H1 (cell line): ENCODE measurements at regions not wholly inside any gene's neighbourhood (a gene's known extent, or its start where the extent isn't known, plus 50 kb on each side); places are given as distances from the start of the nearest gene placed in this dataset.

ENCODE experiments used
- CTCF ChIA-PET: fragments of 300-600 bp; sonication (Branson Sonifier 250); formaldehyde crosslinking; loops from one replicate; lab custom pipeline; 2021; ENCODE audit not compliant: partially characterized antibody; lab: Charles Lee
- POLR2A ChIA-PET: fragments of 300-600 bp; sonication (Branson Sonifier 250); formaldehyde crosslinking; loops from one replicate; lab custom pipeline; 2021; ENCODE audit warnings: inconsistent platforms; ENCODE audit not compliant: partially characterized antibody; lab: Charles Lee
- DNase-seq, 2 experiments: peaks; one replicate each; pipeline versions ENCODE4 v3.0.0 to v3.0.0-alpha.2; 2010 to 2022; ENCODE audit warnings: low spot score in 2 of 2, low read depth in 1 of 2, mixed read lengths in 1 of 2
- FAIRE-seq: peaks from 2 replicates; lab custom pipeline; 2011; peaks lifted over from hg19 to GRCh38; lab: Jason Lieb, UNC
- H2AFZ ChIP-seq: 2 replicates; pipeline ENCODE4 v1.8.1; 2012; ENCODE audit warnings: low read length, inconsistent platforms
- H2AK5ac ChIP-seq: 2 replicates; pipeline ENCODE4 v1.6.1; 2013; ENCODE audit warnings: low read depth, low read length
- H2BK120ac ChIP-seq: replicated peaks from 2 replicates; pipeline ENCODE3; 2013; ENCODE audit warnings: low read depth, low read length, inconsistent platforms
- H2BK12ac ChIP-seq: 2 replicates; pipeline ENCODE4 v1.6.1; 2013; ENCODE audit warnings: low read depth, low read length
- H2BK15ac ChIP-seq: 2 replicates; pipeline ENCODE4 v1.6.1; 2013; ENCODE audit warnings: low read length
- H2BK20ac ChIP-seq: 2 replicates; pipeline ENCODE4 v1.6.1; 2013; ENCODE audit warnings: low read length
- H2BK5ac ChIP-seq: 2 replicates; pipeline ENCODE4 v1.6.1; 2013; ENCODE audit warnings: low read depth, low read length
- H3K14ac ChIP-seq: 2 replicates; pipeline ENCODE4 v1.6.1; 2013; ENCODE audit warnings: inconsistent platforms; ENCODE audit not compliant: insufficient read length
- H3K18ac ChIP-seq: 2 replicates; pipeline ENCODE4 v1.6.1; 2013; ENCODE audit warnings: low read length; ENCODE audit errors: extremely low read depth
- H3K23ac ChIP-seq: 2 replicates; pipeline ENCODE4 v1.6.1; 2013; ENCODE audit warnings: inconsistent platforms; ENCODE audit not compliant: insufficient read length
- H3K23me2 ChIP-seq: 2 replicates; pipeline ENCODE4 v1.6.1; 2013; ENCODE audit warnings: low read depth, low read length
- H3K27ac ChIP-seq: 2 replicates; pipeline ENCODE4 v1.6.1; 2011; ENCODE audit warnings: low read depth, low read length, inconsistent platforms
- H3K27me3 ChIP-seq, 4 experiments: replicated peaks in 1 of 4; 1 replicate in 1 of 4; 2 replicates in 3 of 4; pipeline versions ENCODE4 v1.6.1 to v1.8.1; 2011 to 2013; ENCODE audit warnings: low read length in 3 of 4, mild to moderate bottlenecking in 3 of 4, inconsistent platforms in 2 of 4, mixed read lengths in 2 of 4, moderate library complexity in 1 of 4; ENCODE audit not compliant: control insufficient read depth in 3 of 4, insufficient read depth in 3 of 4; ENCODE audit errors: extremely low read depth in 1 of 4
- H3K36me3 ChIP-seq, 4 experiments: 2 replicates each; pipeline versions ENCODE4 v1.6.1 to v1.8.1; 2011 to 2013; ENCODE audit warnings: mild to moderate bottlenecking in 4 of 4, low read length in 3 of 4, moderate library complexity in 2 of 4, control low read depth in 1 of 4, inconsistent platforms in 1 of 4; ENCODE audit not compliant: insufficient read depth in 4 of 4, control insufficient read depth in 2 of 4
- H3K4ac ChIP-seq: replicated peaks from 2 replicates; pipeline ENCODE3; 2013; ENCODE audit warnings: low read length, low read depth, mixed read lengths, inconsistent platforms; ENCODE audit not compliant: insufficient read length
- H3K4me1 ChIP-seq, 4 experiments: replicated peaks in 1 of 4; 1 replicate in 1 of 4; 2 replicates in 3 of 4; pipeline versions ENCODE4 v1.6.1 to v1.8.1; 2011 to 2013; ENCODE audit warnings: low read length in 3 of 4, inconsistent platforms in 2 of 4, mixed read lengths in 1 of 4; ENCODE audit not compliant: insufficient read depth in 4 of 4, control insufficient read depth in 3 of 4
- H3K4me2 ChIP-seq, 2 experiments: 2 replicates each; pipeline versions ENCODE4 v1.6.1 to v1.8.1; 2011 to 2013; ENCODE audit warnings: low read depth in 2 of 2, low read length in 2 of 2, control low read depth in 1 of 2, inconsistent platforms in 1 of 2, mild to moderate bottlenecking in 1 of 2; ENCODE audit not compliant: insufficient read depth in 1 of 2
- H3K4me3 ChIP-seq, 4 experiments: fragments of 200-600, 300-600 bp in 1 of 4; sonication (generic), shearing (Covaris generic), sonication (Bioruptor Twin) in 1 of 4; 2 replicates each; pipeline versions ENCODE4 v1.5.1 to v1.8.1; 2011 to 2016; ENCODE audit warnings: low read length in 4 of 4, low read depth in 3 of 4, control low read depth in 2 of 4, inconsistent platforms in 2 of 4, mild to moderate bottlenecking in 2 of 4, mixed read lengths in 1 of 4, moderate library complexity in 1 of 4; ENCODE audit not compliant: insufficient read depth in 2 of 4; ENCODE audit errors: extremely low read depth in 1 of 4
- H3K56ac ChIP-seq: replicated peaks from 2 replicates; pipeline ENCODE3; 2013; ENCODE audit warnings: low read depth, mild to moderate bottlenecking, mixed read lengths, low read length, inconsistent platforms; ENCODE audit not compliant: insufficient read length
- H3K79me1 ChIP-seq: 2 replicates; pipeline ENCODE4 v1.6.1; 2013; ENCODE audit warnings: low read depth, low read length, control low read depth
- H3K79me2 ChIP-seq, 2 experiments: 2 replicates each; pipeline versions ENCODE4 v1.6.1 to v1.8.1; 2012 to 2013; ENCODE audit warnings: low read length in 2 of 2, mild to moderate bottlenecking in 2 of 2, inconsistent platforms in 1 of 2; ENCODE audit not compliant: insufficient read depth in 2 of 2, control insufficient read depth in 1 of 2
- H3K9ac ChIP-seq, 4 experiments: replicated peaks in 1 of 4; 1 replicate in 1 of 4; 2 replicates in 3 of 4; pipeline versions ENCODE4 v1.6.1 to v1.8.1; 2011 to 2013; ENCODE audit warnings: low read depth in 3 of 4, low read length in 3 of 4, control low read depth in 2 of 4, mild to moderate bottlenecking in 2 of 4, moderate library complexity in 2 of 4, inconsistent platforms in 1 of 4; ENCODE audit errors: extremely low read depth in 1 of 4
- H3K9me3 ChIP-seq, 2 experiments: 2 replicates each; pipeline versions ENCODE4 v1.6.1 to v1.8.1; 2012 to 2013; ENCODE audit warnings: mild to moderate bottlenecking in 2 of 2, moderate library complexity in 2 of 2, control low read depth in 1 of 2, inconsistent platforms in 1 of 2, low read depth in 1 of 2, low read length in 1 of 2, mixed read lengths in 1 of 2; ENCODE audit not compliant: insufficient read depth in 2 of 2
- H4K20me1 ChIP-seq, 2 experiments: replicated peaks in 1 of 2; 2 replicates each; pipeline versions ENCODE3 to v1.8.1; 2011 to 2013; ENCODE audit warnings: inconsistent platforms in 2 of 2, low read length in 2 of 2, mild to moderate bottlenecking in 1 of 2; ENCODE audit not compliant: insufficient read depth in 2 of 2, control insufficient read depth in 1 of 2
- H4K5ac ChIP-seq: 2 replicates; pipeline ENCODE4 v1.6.1; 2013; ENCODE audit warnings: low read length, low read depth, mixed read lengths, inconsistent platforms; ENCODE audit not compliant: insufficient read length
- H4K8ac ChIP-seq: 2 replicates; pipeline ENCODE4 v1.8.0; 2013; ENCODE audit warnings: mild to moderate bottlenecking, moderate library complexity, low read length, inconsistent platforms; ENCODE audit not compliant: insufficient read depth; ENCODE audit errors: extremely low read depth
- H4K91ac ChIP-seq: replicated peaks from 2 replicates; pipeline ENCODE3; 2013; ENCODE audit warnings: low read length, mixed read lengths, inconsistent platforms; ENCODE audit not compliant: insufficient read length
- E2F6 ChIP-seq: IDR thresholded peaks from 2 replicates; pipeline ENCODE4 v1.6.1; 2012; ENCODE audit warnings: inconsistent platforms
- EGR1 ChIP-seq: IDR thresholded peaks from 2 replicates; pipeline ENCODE4 v1.6.1; 2011; ENCODE audit warnings: low read depth, low read length, borderline replicate concordance
- KDM4A ChIP-seq: IDR thresholded peaks from one replicate; pipeline ENCODE4 v1.7.1; 2012; ENCODE audit warnings: low read depth, mild to moderate bottlenecking, moderate library complexity, low read length, inconsistent platforms; ENCODE audit not compliant: severe bottlenecking
- KDM5A ChIP-seq: fragments of 200-600 bp; IDR thresholded peaks from 2 replicates; pipeline ENCODE4 v1.7.1; 2012; ENCODE audit warnings: mild to moderate bottlenecking, low read length, inconsistent platforms, mixed read lengths
- POLR2A ChIP-seq, 2 experiments: IDR thresholded peaks; 1 replicate in 1 of 2; 2 replicates in 1 of 2; pipeline ENCODE4 v1.6.1; 2011; ENCODE audit warnings: low read depth in 2 of 2, low read length in 2 of 2, mild to moderate bottlenecking in 2 of 2; ENCODE audit errors: control extremely low read depth in 1 of 2
- SIN3A ChIP-seq, 2 experiments: IDR thresholded peaks in 1 of 2; conservative IDR thresholded peaks in 1 of 2; 2 replicates each; pipeline ENCODE4 v1.6.1; 2011 to 2012; ENCODE audit warnings: low read length in 2 of 2, improper control_type of control experiment in 1 of 2, low read depth in 1 of 2, mild to moderate bottlenecking in 1 of 2
- SP4 ChIP-seq: IDR thresholded peaks from 2 replicates; pipeline ENCODE4 v1.6.1; 2012; ENCODE audit warnings: low read length, inconsistent platforms
- SUZ12 ChIP-seq: fragments of 200-600 bp; sonication (generic); IDR thresholded peaks from 2 replicates; pipeline ENCODE4 v1.6.1; 2012; ENCODE audit warnings: mild to moderate bottlenecking, inconsistent platforms, low read length, moderate library complexity, mixed read lengths
- TAF7 ChIP-seq: optimal IDR thresholded peaks from 2 replicates; pipeline ENCODE3; 2011; ENCODE audit warnings: low read depth, mild to moderate bottlenecking, inconsistent platforms, low read length, moderate library complexity, borderline replicate concordance
- USF2 ChIP-seq: IDR thresholded peaks from 2 replicates; pipeline ENCODE4 v1.6.1; 2011; ENCODE audit warnings: low read length, improper control_type of control experiment
- WGBS, 2 experiments: shearing (Covaris generic) in 1 of 2; methylation state at CpG; one replicate each; pipeline versions ENCODE4 v1.1.6 to v1.1.7; 2013 to 2015; ENCODE audit warnings: low lambda C conversion rate in 2 of 2, mixed read lengths in 2 of 2, inconsistent platforms in 1 of 2, low coverage in 1 of 2, missing lambda C conversion rate in 1 of 2; ENCODE audit not compliant: insufficient replicate concordance in 2 of 2, insufficient coverage in 1 of 2, insufficient read length in 1 of 2; ENCODE audit errors: extremely low coverage in 1 of 2, missing lambda C conversion rate in 1 of 2; 5-methylcytosine and 5-hydroxymethylcytosine counted together

GRCh38 chr2:189268763-189269162 is 89.2 kb upstream of the COL5A2 start:
- Histone ChIP-seq H3K4me1 (no peaks in the 10 kb centered on the region), H3K27me3 (no peaks in the 10 kb centered on the region), H2BK5ac (no peak overlapping the region), H4K91ac (no peak overlapping the region), H3K27ac (no peak overlapping the region), H3K23me2 (no peaks in the 10 kb centered on the region), H2BK20ac (no peak overlapping the region), H4K20me1 (no peaks in the 10 kb centered on the region), H3K56ac (no peak overlapping the region), H3K79me2 (no peaks in the 10 kb centered on the region), H2BK12ac (no peak overlapping the region), H3K4me2 (no peak overlapping the region), H2BK120ac (no peak overlapping the region), H3K18ac (no peak overlapping the region), H3K4me3 (no peak overlapping the region), H3K9ac (no peak overlapping the region), H3K9me3 (0 out of 4 replicates have a peak, but pooled peaks cover 0 to 4% of the 10 kb centered on the region in 2 experiments), H4K5ac (no peak overlapping the region), H3K36me3 (no peaks in the 10 kb centered on the region), H4K8ac (no peak overlapping the region), H3K4ac (no peak overlapping the region), H3K14ac (no peak overlapping the region), H2AK5ac (no peak overlapping the region), H2BK15ac (no peak overlapping the region), H2AFZ (no peak overlapping the region), H3K23ac (no peak overlapping the region), H3K79me1 (no peaks in the 10 kb centered on the region)
- CTCF ChIA-PET, result interaction anchor here (0.6 to 0.8 kb wide), 3 partner anchors 8 to 125 kb away, joined by 3 read pairs; no protein-coding TSS in a partner anchor
- TF ChIP-seq KDM5A (no peak), TAF7 (no peak), SUZ12 (no peak), SIN3A (conservative IDR thresholded peaks at IDR 0.05 in 1 of 2, IDR thresholded peaks at IDR 0.05 in 1 of 2; ENCODE audit: low read depth in 1 of 2, low read length in 2 of 2) (no peak), POLR2A (IDR thresholded peaks at IDR 0.05; ENCODE audit: control extremely low read depth in 1 of 2, low read depth in 2 of 2, low read length in 2 of 2) (no peak), SP4 (no peak), KDM4A (no peak), E2F6 (no peak), EGR1 (no peak), USF2 (no peak)
- 86% methylated on average over 2 of the region's 2 CpGs; no CpG with 5 or more reads in 1 of the 2 experiments for WGBS, 2 experiments
- DNase-seq (no peak), FAIRE-seq (no peak)
- POLR2A ChIA-PET, result interaction anchor here (0.6 kb wide), 1 partner anchor 533 kb away, joined by 5 read pairs; no protein-coding TSS in a partner anchor
